C1 segment of cervical spinal cord (tissue), 14 donors: ENCODE measurements at regions not wholly inside any gene's neighbourhood (a gene's known extent, or its start where the extent isn't known, plus 50 kb on each side); places are given as distances from the start of the nearest gene placed in this dataset.
"Not testable (repeated sequence)": the region's sequence is repeated elsewhere in the genome, so short reads cannot be mapped to it uniquely, and the experiment has no call there.

ENCODE experiments used
- DNase-seq, 14 donors: peaks; one replicate each; lab custom pipeline; 2025; lab: John Stamatoyannopoulos, UW

GRCh38 chr15:54749461-54749860 is 447.3 kb downstream of the RSL24D1 start:
- not testable (repeated sequence) for DNase-seq

- DNase-seq, result no peak
These were observed 474.3 kb downstream of the RSL24D1 start for GRCh38 chr15:54722342-54722986.

DNA sequence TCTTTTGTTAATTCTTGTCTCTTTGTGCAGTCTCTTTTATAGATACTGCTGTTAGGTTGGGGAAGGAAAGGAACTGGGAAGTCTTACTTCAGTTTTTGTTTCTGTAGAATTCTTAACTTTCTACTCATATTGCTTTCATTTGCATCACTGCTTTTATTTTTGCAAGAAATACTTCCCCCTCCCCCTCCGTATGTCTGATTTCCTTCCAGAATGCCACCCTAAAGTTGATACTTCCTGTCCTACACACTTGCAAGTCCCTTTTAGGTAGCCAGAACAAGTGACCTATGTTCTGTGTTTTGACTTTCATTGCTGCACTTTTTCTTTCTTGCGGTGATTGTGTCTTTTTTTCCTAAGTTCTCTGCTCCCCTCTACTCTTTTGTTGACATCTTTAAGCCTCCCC is 477.4 kb downstream of the RSL24D1 start:
- DNase-seq, result no peak

GRCh38 chr15:54707805-54708752 is 488.7 kb downstream of the RSL24D1 start:
- no peak for DNase-seq

DNA sequence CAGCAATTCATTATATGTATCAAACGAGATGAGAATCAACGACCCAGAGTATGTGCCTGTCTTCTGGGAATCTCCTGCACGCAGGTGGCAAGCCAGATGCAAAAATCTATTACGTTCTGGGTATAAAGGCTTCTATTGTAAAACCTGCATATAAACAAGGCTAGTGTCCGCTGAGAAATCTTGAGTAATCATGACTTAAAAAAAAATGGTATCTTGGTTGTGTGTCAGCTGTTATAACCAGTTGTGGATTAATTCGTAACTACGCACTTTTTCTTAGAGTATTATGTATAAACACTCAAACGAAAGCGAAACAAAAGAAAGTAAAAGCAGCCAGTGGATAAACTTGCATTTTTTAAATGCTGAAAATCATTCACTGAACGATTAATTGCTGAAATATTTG is 509.1 kb downstream of the RSL24D1 start:
- DNase-seq, result no peak
